Erythroblast (primary cell): ENCODE measurements at regions not wholly inside any gene's neighbourhood (a gene's known extent, or its start where the extent isn't known, plus 50 kb on each side); places are given as distances from the start of the nearest gene placed in this dataset.

ENCODE experiments used
- DNase-seq, 2 experiments: peaks; one replicate each; lab custom pipeline; 2025; lab: John Stamatoyannopoulos, UW
- GATA1 ChIP-seq: IDR thresholded peaks from 2 replicates; pipeline ENCODE4 v1.6.1; 2011; ENCODE audit warnings: low read depth, mild to moderate bottlenecking, control low read depth, low read length, moderate library complexity
- POLR2A ChIP-seq: IDR thresholded peaks from 2 replicates; pipeline ENCODE4 v1.6.1; 2011; ENCODE audit warnings: mild to moderate bottlenecking, low read length

DNA sequence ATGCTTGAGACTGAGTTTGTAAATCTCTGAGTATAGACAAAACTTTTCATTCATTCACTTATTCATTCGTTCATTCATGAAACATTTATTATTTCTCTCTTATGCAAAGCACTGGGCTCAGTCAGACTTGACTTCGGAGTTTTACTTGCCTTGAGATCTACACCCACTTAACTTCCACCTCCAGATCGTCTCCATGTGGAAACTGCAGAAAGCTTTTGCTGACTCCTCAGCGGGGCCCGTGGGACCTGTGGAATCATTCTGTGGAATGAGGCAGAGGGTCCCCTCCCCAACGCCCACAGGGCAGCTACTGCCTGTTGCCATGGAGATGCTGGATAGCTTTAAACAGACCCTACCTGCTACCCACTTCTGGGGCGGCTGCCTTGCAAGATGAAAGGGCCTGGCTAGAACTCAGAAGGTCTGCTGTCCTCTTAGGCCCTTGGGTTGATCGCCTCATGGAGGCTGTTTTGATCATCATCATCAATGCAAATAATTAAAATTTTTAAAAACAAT, 66.4 kb upstream of the KCNG1 start:
- DNase-seq, result no peak
- TF ChIP-seq GATA1 (no peak), POLR2A (no peak)

GRCh38 chr20:51087266-51087665, 64.4 kb upstream of the KCNG1 start:
- no peak for DNase-seq
- TF ChIP-seq POLR2A (no peak), GATA1 (no peak)

- no peak for DNase-seq
- no peak for TF ChIP-seq GATA1
- no peak for TF ChIP-seq POLR2A
Observed at GRCh38 chr20:51085769-51086168, 62.9 kb upstream of the KCNG1 start.

GRCh38 chr20:51084593-51085377, 61.9 kb upstream of the KCNG1 start:
- no peak for TF ChIP-seq GATA1
- no peak for TF ChIP-seq POLR2A
- DNase-seq, result no peak

GRCh38 chr20:51083447-51083846, 60.5 kb upstream of the KCNG1 start:
- no peak for DNase-seq
- TF ChIP-seq POLR2A (no peak), GATA1 (no peak)

GRCh38 chr20:51082988-51083387, 60.1 kb upstream of the KCNG1 start:
- TF ChIP-seq GATA1 (no peak), POLR2A (no peak)
- DNase-seq, result no peak

DNA sequence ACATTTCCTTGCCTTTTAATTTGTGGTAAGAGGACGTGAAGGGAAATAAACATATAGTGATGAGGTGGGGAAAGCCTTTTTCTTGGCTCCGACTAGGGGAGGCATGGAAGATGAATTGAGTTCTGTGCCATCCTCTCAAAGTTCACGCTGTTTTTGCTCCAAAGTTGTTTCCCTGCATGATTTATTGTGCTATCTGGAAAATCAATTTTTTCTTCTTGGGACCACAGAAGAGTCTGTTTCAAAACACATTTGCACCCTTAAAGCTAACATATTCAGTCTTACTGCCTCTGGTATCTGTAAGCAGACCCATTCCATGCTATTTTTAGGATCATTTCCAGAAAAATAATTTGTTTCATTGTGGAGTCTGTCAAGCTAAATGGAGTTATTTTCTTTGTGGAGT, 57.6 kb upstream of the KCNG1 start:
- no peak for DNase-seq
- no peak for TF ChIP-seq GATA1
- TF ChIP-seq POLR2A, result no peak

GRCh38 chr20:51079488-51079887, 56.6 kb upstream of the KCNG1 start:
- TF ChIP-seq GATA1 (no peak), POLR2A (no peak)
- DNase-seq, result no peak

DNA sequence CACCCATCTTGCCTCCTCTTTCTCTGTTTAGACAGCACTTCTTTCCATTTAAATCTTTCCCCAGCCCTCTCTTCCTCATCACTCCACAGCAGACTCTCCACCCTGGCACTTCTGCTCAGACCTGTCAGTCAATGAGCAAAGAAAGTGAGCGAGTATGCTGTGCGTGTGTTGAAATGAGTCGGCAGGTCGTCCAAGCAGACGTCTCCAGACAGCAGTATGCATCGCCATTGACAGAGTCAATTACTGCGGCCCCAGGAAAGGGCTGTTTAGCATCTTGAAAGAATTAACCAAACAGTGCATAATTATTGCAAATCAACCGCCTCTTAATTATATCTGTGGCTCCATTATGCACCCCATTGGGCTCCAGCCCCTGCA, 54.8 kb upstream of the KCNG1 start:
- TF ChIP-seq POLR2A (no peak), GATA1 (no peak)
- DNase-seq, result no peak

GRCh38 chr20:51076786-51077685, 54.1 kb upstream of the KCNG1 start:
- no peak for TF ChIP-seq POLR2A
- TF ChIP-seq GATA1, result no peak
- DNase-seq, result no peak

GRCh38 chr20:51074062-51074461, 51.2 kb upstream of the KCNG1 start:
- TF ChIP-seq GATA1 (no peak), POLR2A (no peak)
- no peak for DNase-seq
